ENCODE measurements at regions not wholly inside any gene's neighbourhood (a gene's known extent, or its start where the extent isn't known, plus 50 kb on each side); places are given as distances from the start of the nearest gene placed in this dataset.

- no peak for DNase-seq (ENCODE audit: low spot score)
Measured at GRCh38 chr12:97275256-97275655, 187.3 kb upstream of the RMST start.

DNA sequence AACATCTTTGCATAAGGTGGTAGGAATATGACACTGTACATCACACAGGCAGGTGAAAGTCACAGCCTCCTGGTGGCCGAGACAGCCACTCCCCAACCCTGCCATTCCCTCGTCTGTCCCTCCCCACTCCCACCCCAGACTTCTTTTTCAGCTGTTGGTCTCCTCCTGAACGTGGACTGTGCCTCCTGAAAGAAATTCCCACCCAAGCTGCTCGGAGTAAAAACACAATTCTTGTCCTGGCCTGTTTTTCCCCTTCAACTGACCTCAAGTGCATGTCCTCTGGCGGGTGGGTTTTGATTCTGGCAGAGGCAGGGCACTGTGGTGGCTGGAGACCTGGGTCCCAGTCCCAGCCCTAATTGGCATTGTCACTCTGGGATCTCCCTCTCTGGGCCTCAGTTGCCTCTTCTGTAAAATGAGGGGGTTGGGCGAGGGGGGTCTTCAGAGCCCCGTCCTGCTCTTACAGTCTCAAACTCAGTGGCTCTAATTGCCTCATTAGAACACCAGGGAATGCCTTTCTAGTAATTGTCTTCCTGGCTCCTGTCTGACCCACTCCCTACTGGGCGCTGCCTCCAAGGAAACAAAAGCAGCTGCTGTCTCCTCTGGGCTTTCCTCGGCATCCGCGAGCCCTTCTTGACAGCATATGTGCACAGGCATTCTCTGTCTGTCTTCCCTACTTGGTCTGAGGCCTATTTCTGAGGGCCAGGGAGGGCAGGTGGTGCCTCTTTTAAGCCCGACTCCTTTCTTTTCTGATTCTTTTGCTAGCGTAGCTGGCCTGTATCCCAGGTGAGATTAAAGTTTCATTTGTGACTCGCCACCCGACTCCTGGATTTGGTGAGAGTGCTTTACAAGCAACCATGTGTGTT lies 186.6 kb upstream of the RMST start:
- DNase-seq (ENCODE audit: low spot score): no peak

DNA sequence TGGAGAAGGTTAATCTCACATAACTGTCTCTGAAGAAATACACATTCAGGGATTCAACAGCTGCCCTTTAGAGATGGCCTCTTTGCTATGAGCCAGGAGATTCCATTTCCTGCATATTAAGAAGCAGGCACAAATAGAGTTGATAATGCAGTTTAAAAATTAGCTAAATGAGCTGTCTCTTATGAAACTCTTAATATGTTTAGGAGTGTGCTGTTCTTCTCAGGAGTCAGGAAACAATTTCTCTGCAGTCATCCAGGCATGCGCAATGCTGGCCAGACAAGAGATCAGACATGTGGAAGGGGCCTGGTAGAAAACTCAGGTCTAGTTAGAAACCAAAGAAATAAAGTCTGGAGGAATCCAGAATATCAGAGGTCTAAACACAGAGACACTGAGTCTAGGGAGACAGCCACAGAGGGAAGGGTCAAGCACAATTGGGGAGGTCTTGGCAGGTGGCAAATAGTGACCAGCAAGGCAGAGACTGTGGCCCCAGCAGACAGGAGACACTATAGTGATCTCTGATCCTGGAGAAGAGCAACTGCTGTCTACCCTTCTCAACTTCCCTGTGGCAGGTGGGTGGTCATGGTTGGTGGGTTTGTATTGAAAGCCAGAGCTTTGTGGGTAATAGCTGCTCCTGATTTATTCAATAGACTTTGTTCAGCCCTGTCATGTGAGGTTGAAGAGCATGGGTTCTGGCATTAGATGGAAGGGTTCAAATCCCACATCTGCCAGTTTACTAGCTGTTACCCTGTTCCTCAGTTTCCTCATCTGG lies 185.8 kb upstream of the RMST start:
- no peak for DNase-seq (ENCODE audit: low spot score)

GRCh38 chr12:97283297-97283696 lies 179.3 kb upstream of the RMST start:
- DNase-seq (ENCODE audit: low spot score): no peak

- DNase-seq (ENCODE audit: low spot score): no peak
Measured at GRCh38 chr12:97288531-97288930, 174.1 kb upstream of the RMST start.

DNA sequence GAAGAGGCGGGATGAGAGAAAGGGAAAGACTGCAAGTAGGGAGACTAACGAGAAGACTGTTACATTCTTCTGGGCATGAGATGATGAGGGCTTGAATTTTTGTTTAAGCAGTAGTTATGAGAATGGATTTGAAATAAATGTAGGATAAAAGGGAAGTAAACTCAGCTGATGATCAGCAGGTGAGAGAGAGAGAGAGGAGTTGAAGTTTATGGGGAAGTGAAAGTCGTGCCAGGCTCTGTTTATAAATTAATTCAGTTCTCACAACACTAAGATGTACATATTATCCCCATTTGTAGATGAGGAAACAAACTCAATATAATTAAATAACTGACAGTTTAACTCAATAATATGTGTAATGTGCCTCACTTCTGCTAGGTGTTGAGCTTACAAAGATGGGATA lies 170.0 kb upstream of the RMST start:
- DNase-seq (ENCODE audit: low spot score): no peak

- no peak for DNase-seq (ENCODE audit: low spot score)
Measured at GRCh38 chr12:97293541-97293940, 169.1 kb upstream of the RMST start.

DNA sequence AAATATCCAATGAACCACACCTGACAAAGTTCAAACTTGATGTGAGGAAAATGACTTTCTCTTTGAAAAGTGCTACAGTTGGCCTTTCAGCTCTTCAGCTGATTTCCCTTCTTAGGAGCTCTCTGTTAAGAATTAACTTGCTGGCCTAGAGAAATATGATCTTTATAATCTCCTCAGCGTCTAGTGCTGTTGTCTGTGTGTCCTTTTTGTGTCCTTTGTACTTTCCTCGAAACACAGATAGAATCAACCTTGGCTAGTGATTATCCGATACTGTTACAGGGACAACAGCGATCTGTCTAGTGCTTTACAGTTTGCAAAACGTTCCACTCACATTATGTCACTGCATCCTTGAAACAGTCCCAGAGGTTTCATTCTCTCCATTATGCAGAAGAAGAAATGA lies 162.8 kb upstream of the RMST start:
- no peak for DNase-seq (ENCODE audit: low spot score)

- no peak for DNase-seq (ENCODE audit: low spot score)
Measured at GRCh38 chr12:97300431-97300830, 162.2 kb upstream of the RMST start.

DNA sequence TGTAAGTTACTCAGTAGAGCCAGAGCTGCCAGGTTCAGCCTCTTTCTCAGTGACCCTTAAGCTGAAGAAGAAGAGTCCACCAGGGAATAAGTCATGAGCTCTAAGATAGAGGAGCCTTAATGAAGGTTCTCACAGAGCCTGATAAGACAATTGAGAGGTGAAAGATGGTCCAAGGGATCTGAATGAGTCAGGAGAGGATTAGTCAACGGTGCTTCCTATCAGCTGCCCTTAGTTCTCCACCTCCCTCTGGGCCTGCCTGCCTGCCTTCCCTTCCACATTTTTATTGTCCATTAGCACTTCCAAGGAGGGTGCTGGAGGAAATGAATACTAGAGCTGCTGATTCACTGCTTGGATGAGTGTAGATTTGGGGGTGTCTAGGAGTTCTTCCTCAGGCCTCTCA lies 161.7 kb upstream of the RMST start:
- no peak for DNase-seq (ENCODE audit: low spot score)

- DNase-seq (ENCODE audit: low spot score): no peak
Measured at GRCh38 chr12:97301576-97301975, 161.0 kb upstream of the RMST start.

- no peak for DNase-seq (ENCODE audit: low spot score)
Measured at GRCh38 chr12:97305651-97306050, 157.0 kb upstream of the RMST start.

DNA sequence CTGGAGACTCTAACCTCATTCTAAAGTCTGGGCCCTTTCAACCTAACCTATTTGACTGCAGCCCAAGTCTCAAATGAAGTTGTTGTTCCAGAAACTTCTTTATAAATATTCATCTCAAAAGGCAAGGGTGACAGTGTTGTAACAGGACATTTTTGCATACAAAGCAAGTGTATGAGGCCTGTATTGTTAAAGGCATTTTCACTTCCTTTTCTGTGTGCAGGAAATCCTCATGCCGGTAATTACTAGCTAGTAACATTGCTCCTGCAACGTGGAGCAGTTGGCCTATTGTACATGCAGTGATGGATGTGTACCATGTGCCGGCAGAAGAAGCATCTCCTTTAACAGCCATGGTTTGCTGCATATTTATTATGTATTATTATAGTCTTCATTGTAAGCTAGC lies 156.5 kb upstream of the RMST start:
- no peak for DNase-seq (ENCODE audit: low spot score)

DNA sequence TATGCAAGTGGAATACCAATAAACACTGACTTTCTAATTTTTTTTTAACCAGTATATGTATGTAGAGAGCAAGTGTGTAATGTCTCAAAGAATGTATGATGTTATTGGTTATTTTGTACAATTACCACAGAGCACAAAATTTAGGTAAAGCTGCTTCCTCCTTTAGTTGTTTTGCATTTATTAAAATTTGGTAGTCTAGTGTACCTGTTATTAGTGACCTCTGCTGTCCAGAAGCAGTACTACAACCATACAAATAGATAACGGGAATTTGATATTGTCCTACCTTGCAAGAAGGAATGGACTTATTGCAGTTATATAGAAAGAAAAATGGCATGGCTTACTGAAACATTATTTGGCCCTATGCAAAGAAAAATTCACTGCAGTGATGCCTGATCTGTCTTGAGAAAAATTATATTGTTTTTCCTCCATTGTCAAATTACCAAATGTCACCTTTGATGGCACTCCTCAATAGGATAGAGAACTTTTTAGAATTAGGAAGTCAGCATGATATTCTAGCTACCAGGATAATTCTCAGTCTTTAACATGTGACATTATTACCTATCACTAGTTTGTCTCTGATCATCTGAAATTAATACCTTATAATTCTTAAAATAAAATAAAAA lies 153.9 kb upstream of the RMST start:
- DNase-seq (ENCODE audit: low spot score): peak; percentile 11

- DNase-seq (ENCODE audit: low spot score): no peak
Measured at GRCh38 chr12:97309921-97310320, 152.7 kb upstream of the RMST start.

DNA sequence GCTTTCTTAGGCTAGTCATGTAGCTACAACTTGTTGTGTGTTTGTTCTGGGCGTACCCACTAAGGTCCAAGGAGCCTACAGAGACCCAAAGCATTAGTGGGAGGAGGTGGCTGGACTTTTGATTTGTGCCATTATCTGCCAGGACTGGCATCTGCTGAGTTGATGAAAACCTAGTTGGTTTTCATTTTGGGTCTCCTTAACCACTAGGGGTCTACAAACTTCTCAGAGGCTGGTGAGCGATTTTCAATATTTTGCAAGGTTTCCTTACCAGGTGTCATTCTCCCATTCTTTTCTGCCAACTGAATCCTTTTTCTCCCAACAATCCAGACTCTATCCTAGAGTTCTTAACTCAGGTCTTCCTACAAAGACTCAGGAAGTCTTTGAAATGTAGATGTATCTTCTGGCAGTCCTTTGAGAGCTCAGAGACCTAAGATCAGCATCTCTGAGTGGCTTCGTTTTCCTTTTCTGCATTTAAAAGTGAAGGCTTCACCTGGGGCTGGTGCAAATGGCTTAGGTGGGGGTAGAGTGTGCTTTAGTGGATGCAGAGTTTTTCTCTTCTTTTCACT lies 150.0 kb upstream of the RMST start:
- DNase-seq (ENCODE audit: low spot score): no peak

- no peak for DNase-seq (ENCODE audit: low spot score)
Measured at GRCh38 chr12:97313471-97314190, 149.0 kb upstream of the RMST start.

DNA sequence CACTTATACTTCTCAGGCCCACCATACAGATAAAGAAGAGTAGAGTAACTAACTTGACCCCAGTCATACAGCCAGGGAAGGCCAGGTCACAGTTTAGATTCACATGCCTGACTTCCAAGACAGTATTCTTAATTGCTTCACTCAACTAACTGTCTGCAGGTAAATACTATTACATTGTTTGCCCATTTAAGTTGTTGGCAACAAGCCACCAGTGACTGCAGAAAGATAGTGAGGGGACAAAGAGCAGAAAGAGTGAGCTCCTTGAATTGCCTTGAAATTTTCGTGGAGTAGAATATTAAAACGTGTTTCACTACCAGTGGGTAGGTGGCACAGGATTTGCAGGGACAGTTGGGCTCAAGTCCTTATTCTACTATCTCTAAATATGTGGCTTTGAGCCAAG lies 146.3 kb upstream of the RMST start:
- no peak for DNase-seq (ENCODE audit: low spot score)

GRCh38 chr12:97321621-97322020 lies 141.0 kb upstream of the RMST start:
- DNase-seq (ENCODE audit: low spot score): no peak

DNA sequence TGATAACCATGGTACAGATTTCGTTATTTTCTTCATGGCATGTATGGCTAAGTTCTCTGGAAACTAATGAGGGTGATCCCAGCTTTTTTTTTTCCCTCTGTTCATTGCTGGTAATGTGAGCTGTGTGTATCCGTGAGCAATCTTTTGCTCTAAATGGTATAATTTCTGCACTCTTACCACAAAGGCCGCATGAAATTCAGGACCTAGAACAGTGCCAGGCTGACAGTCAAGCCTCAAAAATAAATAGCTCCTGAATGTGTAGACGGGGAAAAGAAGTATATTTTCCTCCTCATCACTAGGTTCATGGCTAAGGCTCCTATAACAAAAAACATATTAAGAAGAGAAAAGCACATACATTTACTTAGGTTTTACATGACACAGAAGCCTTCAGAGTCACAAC lies 140.2 kb upstream of the RMST start:
- no peak for DNase-seq (ENCODE audit: low spot score)

- no peak for DNase-seq (ENCODE audit: low spot score)
Measured at GRCh38 chr12:97323154-97323553, 139.4 kb upstream of the RMST start.

- DNase-seq (ENCODE audit: low spot score): no peak
Measured at GRCh38 chr12:97324471-97324870, 138.1 kb upstream of the RMST start.

All from AG20443 (cell line).